ENCODE measurements at regions not wholly inside any gene's neighbourhood (a gene's known extent, or its start where the extent isn't known, plus 50 kb on each side); places are given as distances from the start of the nearest gene placed in this dataset.
"Not testable (repeated sequence)": the region's sequence is repeated elsewhere in the genome, so short reads cannot be mapped to it uniquely, and the experiment has no call there.

DNA sequence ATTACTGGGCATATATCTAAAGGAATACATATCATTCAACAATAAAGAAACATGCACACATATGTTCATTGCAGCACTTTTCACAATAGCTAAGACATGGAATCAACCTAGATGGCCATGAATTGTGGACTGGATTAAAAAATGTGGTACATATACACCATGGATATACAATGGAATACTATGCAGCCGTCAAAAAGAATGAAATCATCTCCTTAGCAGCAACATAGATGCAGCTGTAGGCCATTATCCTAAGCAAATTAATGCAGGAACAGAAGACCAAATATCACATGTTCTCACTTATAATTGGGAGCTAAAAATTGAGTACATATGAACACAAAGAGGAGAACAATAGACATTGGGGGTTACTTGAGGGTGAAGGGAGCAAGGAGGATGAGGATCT, 175.6 kb downstream of the POLR1F start:
- no peak for DNase-seq

DNA sequence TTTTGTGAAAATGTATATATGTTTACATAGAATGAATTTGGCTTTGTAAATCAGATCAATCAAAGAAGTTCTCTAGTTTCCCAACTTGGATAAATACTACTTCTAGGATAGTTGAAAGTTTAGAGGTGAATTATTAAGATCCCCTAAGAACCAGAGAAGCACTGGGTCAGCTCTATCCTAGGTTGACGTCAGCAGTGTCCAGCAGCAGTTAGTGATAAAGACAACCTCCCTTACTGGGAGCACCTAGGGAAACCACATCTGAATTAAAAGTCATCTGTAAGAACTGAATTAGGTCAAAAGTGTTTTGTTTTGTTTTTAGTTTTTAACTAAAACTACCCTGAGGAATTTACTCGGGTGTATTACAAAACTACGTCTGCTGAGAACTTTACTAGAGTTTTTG, 178.0 kb downstream of the POLR1F start:
- DNase-seq: no peak

DNA sequence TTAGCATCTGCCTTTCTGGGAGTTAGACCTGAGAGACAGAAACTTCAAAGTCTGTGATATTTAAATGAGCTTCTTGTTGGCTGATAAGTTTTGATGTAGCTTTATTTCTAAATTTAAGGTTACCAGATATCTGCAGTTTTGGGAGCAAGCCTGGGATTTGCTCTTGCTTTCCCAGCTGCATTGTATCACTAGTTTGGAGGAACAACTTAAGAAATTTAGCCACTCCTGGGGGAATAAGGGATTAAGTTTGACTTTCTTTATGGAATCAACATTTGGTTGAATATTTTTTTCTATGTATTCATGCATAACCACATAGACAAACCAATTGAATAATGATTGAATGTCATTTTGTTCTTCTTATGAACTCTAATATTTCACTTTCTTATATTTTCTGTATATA, 178.6 kb downstream of the POLR1F start:
- no peak for DNase-seq

DNA sequence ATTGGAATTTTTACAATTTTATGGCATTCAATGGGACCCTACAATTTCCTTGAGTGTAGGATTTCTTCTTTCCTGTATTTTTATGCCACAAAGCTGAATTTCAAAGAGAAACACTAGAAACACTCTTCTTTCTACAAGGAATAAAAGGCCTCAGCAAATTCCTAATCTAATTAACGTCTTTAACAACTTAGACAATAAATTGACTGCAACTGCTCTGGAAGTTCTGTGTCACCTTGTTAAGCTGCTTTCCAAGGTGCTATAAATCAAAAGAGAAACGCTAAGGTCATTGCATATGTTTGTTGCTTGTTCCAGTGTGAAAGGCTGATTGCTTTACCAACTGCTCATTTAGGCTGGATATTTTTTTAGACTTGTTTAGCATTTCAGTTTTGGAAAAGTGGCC, 182.2 kb downstream of the POLR1F start:
- DNase-seq: no peak

GRCh38 chr7:19522486-19522885, 186.4 kb downstream of the POLR1F start:
- no peak for DNase-seq

DNA sequence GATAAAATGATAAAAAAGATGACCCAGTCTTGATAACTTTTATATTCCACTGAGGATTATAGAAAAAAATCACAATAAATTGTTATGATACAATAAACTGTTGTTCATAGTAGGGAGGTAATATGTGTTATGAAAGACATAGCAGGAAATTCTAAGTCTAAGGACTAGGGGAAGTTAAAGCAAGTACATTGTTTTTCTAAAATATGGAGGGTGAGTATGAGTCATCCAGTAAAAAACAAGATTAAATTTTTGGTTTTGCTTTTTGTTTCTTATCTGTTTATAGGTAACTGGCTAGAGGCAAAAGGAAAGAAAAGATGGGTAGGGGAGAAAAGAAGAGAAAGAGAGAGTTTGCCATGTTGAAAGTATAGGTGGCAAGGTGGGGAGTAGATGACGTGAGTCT, 188.4 kb downstream of the POLR1F start:
- DNase-seq: no peak

DNA sequence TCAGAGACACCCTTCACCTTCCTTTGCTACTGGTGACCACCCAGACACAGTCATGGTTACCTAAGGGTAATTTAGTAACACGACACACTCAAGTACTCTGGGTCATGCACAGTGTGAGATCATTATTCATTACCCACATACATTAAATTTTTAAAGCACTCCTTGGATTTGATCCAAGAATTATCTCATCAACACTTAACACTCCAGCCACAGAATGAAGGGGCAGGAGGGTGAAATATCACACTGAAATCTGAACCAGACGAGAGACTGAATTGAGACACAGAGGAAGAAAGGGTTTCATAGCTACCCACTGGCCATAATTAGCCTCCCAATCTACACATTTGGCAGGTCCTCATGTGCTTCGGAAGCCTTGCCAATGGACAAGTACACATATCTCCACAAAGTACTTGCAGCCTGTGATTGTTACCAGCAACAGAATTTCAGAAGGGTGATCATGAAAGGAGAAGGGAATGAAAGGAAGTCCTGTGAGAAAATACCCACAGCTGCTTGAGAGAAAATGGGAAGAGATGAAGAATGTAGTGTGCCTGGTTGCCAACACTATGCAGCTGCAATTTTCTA, 189.3 kb downstream of the POLR1F start:
- peak; percentile 6 for DNase-seq

DNA sequence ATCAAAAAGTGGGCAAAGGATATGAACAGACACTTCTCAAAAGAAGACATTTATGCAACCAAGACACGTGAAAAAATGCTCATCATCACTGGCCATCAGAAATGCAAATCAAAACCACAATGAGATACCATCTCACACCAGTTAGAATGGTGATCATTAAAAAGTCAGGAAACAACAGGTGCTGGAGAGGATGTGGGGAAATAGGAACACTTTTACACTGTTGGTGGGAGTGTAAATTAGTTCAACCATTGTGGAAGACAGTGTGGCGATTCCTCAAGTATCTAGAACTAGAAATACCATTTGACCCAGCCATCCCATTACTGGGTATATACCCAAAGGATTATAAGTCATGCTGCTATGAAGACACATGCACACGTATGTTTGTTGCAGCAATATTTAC, 191.3 kb downstream of the POLR1F start:
- DNase-seq: not testable (repeated sequence)

DNA sequence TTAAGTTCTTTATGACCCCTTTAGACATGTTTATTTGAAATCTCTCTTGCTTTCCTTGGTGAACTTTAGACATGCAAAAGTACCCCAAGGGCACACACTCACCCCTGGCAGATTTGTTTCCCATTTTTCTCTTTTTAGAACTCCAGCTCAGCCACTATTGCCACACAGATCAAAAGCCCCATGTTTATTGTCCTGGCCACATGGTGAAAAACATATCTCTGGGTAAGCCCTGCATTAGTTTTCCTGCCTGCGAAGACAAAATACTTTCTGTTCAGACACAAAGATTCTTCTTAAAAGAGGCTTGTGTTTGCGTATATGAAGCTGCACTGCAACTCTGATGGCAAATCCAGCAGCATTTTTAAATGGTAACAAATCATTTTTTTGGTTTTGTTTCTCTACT, 200.0 kb downstream of the POLR1F start:
- no peak for DNase-seq

DNA sequence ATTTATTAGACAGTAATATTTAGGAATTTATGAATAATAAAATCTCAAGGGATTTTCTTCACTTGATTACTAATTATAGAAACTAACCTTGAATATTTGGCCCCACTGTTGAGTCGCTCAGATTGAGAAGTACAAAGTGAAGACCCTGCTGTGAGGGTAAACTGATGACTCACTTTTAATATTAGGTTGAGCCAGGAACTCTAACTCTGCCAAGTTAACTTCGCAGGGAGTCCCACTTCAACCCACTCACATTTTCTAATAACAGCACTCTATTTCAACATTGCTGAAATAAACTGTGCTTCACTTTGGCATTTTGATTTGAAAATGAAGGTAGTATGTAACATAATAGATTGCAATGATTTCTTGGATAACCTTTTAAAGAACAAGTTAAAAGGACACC, 200.7 kb downstream of the POLR1F start:
- DNase-seq: no peak

DNA sequence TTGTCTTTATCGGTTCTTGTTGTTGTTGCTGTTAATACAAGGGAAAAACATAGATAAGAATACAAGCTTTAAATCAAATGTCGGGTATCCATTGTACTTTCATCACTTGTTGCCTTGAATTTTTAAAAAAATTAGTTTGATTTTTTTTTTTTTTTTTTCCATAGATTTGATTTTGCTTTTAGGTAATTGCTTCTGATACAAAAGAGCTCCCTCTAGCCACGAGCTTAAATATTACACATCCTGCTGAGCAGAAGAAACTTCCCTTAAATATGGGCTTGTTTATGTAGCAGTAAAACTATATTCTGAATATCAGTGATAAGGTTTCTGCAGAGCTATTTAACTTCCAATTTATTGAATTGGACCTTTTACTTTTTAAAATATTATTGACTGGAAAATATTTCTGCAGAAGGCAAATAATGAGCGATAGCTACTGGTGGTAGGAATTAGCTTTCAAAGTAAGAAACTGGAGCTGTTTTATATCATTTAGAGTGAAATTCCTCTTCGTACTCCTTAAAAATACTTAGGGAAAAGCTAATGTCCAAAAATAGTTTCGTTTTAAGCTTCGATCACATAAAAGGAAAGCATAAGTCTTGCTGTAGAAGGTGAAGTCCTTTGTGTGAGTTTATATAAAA, 216.9 kb downstream of the POLR1F start:
- DNase-seq: no peak

DNA sequence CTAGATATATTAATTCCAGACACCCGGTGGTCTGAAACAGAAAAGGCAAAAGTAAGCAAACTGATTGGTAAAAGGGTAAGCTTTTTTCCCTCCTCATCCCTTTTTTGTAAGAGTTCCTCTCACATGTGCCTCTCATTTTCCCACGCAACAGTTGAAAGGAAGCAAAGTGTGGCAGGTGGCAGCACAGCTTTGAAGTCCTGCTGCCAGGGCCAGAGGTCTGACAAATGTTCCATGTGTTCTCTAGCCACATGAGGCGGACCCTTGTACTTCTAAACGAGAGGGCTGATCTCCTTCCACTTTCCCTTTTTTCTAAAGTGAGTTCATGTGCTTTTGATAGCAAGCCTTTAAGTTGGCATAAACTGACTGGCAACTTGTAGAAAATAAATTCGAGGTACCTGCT, 217.5 kb downstream of the POLR1F start:
- no peak for DNase-seq

DNA sequence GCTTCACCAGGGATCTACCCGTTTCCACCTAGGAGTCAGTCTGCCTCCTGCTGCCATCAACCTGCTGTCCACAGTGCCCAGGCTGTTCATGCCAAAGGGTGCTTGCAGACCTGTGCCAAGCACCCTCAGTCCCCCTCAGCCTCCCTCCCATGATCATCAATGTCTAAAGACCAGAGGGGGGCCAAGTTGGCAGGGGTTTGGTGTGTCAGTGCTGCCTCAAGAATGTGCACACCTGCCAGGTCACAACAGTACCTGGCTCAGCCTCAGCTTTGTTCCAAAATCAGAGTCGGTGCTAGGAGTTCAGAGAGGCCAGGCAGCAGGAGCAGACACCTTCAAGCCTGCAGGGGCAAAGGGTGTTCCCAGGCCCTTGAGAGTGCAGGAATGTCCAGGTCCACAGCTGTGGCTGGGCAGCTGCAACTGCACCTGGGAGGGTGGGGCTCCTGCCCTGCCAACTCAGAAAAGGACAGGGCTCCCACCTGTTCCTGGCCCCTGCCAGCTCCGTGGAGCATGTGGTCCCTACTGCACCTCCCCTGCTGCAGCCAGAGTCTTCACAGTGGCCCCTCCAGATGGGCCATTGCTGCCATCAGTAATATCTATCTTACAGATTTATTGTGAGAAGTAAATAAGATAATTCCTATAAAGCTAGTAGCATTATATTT, 219.5 kb downstream of the POLR1F start:
- DNase-seq: no peak

GRCh38 chr7:19488056-19488455, 220.8 kb downstream of the POLR1F start:
- DNase-seq: no peak

DNA sequence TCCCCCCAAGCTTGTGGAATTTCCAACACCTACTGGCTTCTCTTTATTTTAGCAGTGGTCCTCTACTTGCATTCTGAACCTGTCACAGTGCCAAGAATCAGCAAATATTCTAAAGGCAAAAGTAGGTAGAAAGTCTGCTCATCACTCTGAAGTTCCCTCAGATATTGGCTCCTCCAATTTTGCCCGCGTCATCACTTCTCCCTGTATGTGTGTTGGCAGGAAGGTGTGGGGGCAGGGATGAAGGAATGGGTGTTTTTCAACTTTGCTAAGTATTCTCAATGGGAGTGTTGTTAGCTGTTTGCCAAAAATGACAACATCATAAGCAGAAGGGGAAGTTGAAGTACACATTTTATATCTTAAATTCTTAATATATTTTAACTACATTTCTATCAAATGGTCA, 226.2 kb downstream of the POLR1F start:
- no peak for DNase-seq

DNA sequence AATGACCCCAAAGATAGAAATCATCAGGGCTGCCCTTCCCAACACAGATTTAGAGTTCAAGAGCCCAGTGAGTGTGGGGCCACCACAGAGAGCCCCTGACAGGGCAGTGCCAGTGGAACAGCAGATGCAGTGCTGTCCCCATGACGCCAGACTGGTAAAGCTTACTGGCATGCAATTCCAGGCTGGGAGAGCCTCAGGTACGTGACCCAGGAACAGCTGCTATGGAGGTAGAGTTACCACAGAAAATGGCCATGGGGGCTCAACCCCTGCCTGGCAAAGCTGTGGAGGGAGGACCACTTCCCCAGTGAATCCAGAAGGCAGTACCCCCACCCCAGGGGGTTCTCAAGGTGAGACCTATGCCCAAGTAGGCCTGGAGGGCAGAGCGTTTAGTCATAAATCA, 228.5 kb downstream of the POLR1F start:
- DNase-seq: no peak

- no peak for DNase-seq
Observed at GRCh38 chr7:19470031-19470430, 238.8 kb downstream of the POLR1F start.

DNA sequence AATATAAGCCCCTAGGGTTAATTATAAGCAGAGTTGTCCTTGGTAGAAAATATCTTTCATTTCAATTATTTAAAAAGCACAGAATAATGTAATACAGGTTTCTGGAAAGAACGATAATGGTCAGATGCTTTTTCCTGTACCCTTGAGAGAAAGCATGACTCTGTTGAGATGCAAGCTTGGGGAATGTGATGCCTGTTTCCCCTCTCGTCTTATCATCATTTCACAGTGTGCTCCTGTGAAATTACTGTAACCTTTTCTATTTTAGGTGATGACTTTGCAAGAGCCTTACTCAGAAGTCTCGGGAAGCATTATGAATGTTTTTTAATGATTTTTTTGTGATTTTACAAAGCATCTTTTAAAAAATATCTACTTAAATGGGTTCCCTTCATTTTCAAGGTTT, 243.0 kb downstream of the POLR1F start:
- DNase-seq: no peak

DNA sequence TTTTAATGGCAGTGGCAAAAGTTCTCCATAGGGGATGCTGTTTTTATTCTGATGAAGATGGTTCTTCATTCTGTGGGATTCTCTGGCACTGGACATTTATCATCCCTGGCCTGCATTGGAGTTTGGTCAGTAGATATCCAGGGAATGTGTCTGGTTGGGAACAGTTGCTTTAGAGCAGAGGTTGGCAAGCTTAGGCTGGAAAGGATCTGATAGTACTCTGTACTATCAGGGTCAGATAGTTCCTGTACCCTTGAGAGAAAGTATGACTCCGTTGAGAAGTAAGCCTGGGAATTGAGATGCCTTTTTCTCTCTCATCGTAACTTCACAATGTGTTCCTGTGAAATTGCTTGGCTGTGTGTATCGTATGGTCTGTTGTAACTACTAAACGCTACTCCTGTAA, 244.1 kb downstream of the POLR1F start:
- DNase-seq: no peak

GRCh38 chr7:19464241-19464640, 244.6 kb downstream of the POLR1F start:
- DNase-seq: no peak

DNA sequence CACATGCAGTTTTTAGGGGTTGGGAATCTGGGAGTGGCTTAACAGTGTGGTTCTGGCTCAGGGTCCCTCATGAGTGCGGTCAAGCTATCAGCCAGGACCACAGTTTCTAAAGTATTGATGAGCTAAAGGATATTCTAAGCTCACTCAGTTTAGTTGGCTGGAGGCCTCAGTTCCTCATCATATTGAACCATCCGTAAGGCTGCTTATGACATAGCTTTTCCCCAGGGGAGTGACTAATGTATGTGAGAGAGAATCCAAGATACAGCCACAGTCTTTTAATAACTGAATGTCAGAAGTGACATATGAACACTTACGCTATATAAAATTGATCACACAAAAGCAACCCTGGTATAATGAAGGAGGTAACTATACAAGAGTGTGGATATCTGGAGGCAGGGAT, 245.3 kb downstream of the POLR1F start:
- no peak for DNase-seq

- DNase-seq: no peak
Observed at GRCh38 chr7:19455623-19456022, 253.2 kb downstream of the POLR1F start.

- DNase-seq: no peak
Observed at GRCh38 chr7:19448091-19448490, 260.7 kb downstream of the POLR1F start.

GRCh38 chr7:19442016-19442785, 266.6 kb downstream of the POLR1F start:
- no peak for DNase-seq

Measured in NCI-H2029 treated with DMSO at 0.1 percent for 48 hours (cell line).